Adipocyte (in vitro differentiated cells): ENCODE measurements at regions not wholly inside any gene's neighbourhood (a gene's known extent, or its start where the extent isn't known, plus 50 kb on each side); places are given as distances from the start of the nearest gene placed in this dataset.

Source experiments
- DNase-seq: peaks from one replicate; pipeline ENCODE4 v3.0.0-alpha.2; 2015; ENCODE audit warnings: low read depth
- H3K27me3 ChIP-seq: replicated peaks from 2 replicates; pipeline ENCODE4 v1.7.0; 2013; ENCODE audit warnings: mild to moderate bottlenecking, low read length, moderate library complexity; ENCODE audit not compliant: control insufficient read depth, insufficient read depth
- H3K36me3 ChIP-seq: 2 replicates; pipeline ENCODE4 v1.7.0; 2013; ENCODE audit warnings: low read length, mild to moderate bottlenecking, moderate library complexity; ENCODE audit not compliant: control insufficient read depth, insufficient read depth, severe bottlenecking
- H3K4me1 ChIP-seq: 2 replicates; pipeline ENCODE4 v1.7.0; 2013; ENCODE audit warnings: mild to moderate bottlenecking, low read length, moderate library complexity; ENCODE audit not compliant: control insufficient read depth, insufficient read depth
- H3K4me3 ChIP-seq: 2 replicates; pipeline ENCODE4 v1.7.0; 2013; ENCODE audit warnings: mild to moderate bottlenecking, low read length, moderate library complexity
- H3K9ac ChIP-seq: 2 replicates; pipeline ENCODE4 v1.7.0; 2013; ENCODE audit warnings: mild to moderate bottlenecking, low read length, moderate library complexity
- H3K9me3 ChIP-seq: 2 replicates; pipeline ENCODE4 v1.7.0; 2013; ENCODE audit warnings: mild to moderate bottlenecking, low read length, moderate library complexity; ENCODE audit not compliant: control insufficient read depth

DNA sequence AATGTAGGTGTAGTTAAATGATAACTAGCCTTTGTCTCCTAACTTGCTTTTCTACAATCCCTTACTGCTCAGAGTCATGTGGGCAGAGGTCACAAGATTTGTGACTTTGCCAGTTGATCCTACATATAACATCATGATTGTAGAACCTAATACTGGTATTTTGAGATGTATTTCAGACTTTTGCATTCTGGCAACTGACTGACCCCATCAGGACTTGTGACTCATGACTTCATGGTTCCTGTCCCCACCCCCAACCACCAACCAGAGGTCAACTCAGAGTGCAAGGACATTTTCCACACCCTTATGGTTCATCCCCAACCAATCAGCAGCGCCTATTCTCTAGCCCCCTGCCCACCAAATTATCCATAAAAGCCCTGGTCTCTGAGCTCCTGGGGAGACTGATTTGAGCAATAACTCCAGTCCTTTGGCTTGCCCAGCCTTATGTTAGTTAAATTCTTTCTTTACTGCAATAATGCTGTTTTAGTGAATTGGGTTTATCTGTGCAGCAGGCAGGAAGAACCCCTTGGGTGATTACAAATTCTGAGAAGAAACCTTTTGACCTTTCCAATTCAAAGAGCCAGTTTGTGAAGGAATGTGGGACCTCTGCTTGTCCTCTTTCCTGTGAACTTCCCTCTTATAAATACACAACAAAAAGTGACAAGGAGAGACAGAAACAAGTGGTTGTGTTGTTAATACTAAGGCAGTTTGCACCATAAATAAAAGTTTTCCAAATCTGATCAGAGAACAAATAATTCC lies 588.7 kb downstream of the UTRN start:
- H3K4me1 ChIP-seq = peaks cover 19% of the 10 kb centered on the region
- no peak overlapping the region for H3K4me3 ChIP-seq
- H3K9me3 ChIP-seq = no peaks in the 10 kb centered on the region
- H3K27me3 ChIP-seq = no peaks in the 10 kb centered on the region
- DNase-seq = no peak
- peak overlapping the region; percentile 6 for H3K9ac ChIP-seq
- H3K36me3 ChIP-seq = no peaks in the 10 kb centered on the region

DNA sequence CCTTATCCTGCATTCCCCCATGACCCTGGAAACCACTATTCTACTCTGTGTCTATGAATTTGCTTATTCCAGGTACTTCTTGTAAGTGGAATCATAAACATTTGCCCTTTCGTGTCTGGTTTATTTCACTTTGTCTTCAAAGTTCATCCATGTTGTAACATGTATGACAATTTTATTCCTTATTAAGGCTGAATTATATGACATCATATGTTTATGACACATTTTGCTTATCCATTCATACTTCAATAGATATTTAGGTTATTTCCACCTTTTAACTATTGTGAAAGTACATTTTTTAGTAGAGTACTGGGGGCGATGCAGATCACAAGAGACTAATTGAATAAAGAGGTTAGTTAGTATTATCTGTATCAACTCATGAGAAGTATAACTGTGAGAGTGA lies 591.6 kb downstream of the UTRN start:
- H3K9me3 ChIP-seq = no peaks in the 10 kb centered on the region
- peaks cover 18% of the 10 kb centered on the region for H3K4me1 ChIP-seq
- no peaks in the 10 kb centered on the region for H3K27me3 ChIP-seq
- DNase-seq = no peak
- no peaks in the 10 kb centered on the region for H3K36me3 ChIP-seq
- no peak overlapping the region for H3K9ac ChIP-seq
- H3K4me3 ChIP-seq = no peak overlapping the region

DNA sequence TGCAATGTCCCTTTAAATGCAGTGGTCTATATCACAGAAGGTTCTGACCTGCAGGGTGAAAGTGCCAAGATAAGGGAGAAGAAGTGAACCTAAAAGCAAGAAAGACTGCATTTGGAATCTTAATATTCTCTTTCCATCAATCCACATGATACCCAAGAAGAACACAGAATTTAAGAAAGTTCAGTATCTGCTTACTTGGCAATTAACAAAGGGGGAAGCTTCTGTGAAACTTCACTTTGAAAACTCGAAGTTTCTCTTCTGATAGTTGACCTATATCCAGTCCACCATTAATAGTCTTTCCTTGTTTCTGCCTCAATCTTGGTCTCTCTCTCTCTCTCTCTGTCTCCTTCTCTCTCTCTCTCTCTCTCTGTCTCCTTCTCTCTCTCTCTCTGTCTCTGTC lies 592.0 kb downstream of the UTRN start:
- Histone ChIP-seq H3K4me1 (peaks cover 14% of the 10 kb centered on the region), H3K4me3 (no peak overlapping the region), H3K9ac (no peak overlapping the region), H3K27me3 (no peaks in the 10 kb centered on the region), H3K36me3 (no peaks in the 10 kb centered on the region), H3K9me3 (no peaks in the 10 kb centered on the region)
- DNase-seq = no peak

DNA sequence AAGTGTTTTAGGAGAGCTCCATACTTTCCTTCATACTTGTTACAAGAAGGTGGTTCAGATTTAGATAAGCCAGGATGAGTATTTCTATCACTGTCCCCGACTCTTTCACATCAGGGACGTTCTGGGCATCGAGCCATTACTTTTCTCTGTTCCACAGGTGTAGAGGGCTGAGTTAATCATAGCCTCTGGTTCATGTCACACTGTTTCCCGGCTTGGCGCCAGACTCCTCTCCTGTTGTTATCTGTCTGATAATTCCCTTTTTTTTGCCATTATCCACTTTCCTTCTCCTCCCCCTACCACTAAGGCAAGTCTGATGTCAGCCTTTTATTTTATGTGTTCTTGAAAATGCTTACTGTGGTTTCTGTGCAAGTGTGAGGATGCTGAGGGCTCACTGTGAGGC lies 593.4 kb downstream of the UTRN start:
- peaks cover 10% of the 10 kb centered on the region for H3K4me1 ChIP-seq
- H3K36me3 ChIP-seq = no peaks in the 10 kb centered on the region
- no peaks in the 10 kb centered on the region for H3K27me3 ChIP-seq
- no peak overlapping the region for H3K9ac ChIP-seq
- no peaks in the 10 kb centered on the region for H3K9me3 ChIP-seq
- DNase-seq = no peak
- no peak overlapping the region for H3K4me3 ChIP-seq

DNA sequence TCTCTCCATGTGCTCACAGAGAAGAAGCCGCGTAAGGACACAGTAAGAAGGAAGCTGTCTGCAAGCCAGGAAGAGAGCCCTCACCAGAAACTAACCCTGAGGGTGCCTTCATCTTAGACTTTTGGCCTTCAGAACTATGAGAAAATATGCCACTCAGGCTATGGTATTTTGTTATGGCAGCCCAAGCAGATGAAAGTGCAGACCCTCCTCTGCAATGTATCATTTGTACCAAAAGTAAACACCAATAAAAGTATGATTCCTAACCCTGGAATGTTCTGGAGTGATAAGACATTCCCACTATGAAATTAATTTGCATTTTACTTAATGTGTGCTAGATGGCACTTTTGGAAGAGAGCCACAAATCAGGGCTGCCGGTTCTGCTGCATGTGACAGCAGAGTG lies 594.3 kb downstream of the UTRN start:
- no peaks in the 10 kb centered on the region for H3K36me3 ChIP-seq
- no peaks in the 10 kb centered on the region for H3K27me3 ChIP-seq
- H3K9me3 ChIP-seq = no peaks in the 10 kb centered on the region
- no peak for DNase-seq
- H3K9ac ChIP-seq = no peak overlapping the region
- H3K4me3 ChIP-seq = no peak overlapping the region
- peaks cover 10% of the 10 kb centered on the region for H3K4me1 ChIP-seq

DNA sequence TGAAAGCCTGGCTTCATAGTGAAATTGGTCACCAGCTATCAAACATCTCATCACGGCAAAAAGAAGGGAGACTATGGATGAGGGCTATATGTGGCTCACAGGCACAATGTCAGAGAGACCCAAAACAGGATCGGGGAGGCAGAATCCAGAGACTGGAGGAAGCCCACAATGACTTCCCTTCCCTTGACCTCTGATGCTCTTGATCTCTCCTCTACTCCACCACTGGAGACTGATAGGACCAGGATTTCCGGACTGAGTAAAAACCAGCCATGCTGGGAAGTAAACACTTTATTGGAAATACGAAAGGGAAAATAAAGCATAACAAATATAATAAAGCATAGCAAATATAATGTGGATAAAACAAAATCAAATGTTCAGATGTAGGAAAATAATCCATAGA lies 597.3 kb downstream of the UTRN start:
- Histone ChIP-seq H3K9ac (no peak overlapping the region), H3K4me3 (no peak overlapping the region)
- no peak for DNase-seq

DNA sequence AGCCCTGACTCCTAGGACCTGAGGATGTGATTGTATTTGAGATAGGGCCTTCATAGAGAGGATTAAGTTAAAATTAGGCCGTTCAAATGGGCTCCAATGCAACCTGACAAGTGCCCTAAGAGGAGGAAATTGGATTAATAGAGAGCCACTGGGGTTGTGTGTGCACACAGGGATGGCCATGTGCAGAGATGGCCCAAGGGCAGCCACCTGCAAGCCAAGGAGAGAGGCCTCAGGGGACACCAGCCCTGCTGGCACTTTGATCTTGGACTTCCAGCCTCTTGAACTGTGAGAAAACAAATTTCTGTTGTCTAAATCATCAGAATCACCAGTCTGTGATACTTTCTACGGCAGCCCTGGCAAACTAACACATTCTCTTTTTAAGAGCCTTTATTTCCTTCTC lies 598.8 kb downstream of the UTRN start:
- Histone ChIP-seq H3K27me3 (no peaks in the 10 kb centered on the region), H3K4me1 (peaks cover 10% of the 10 kb centered on the region), H3K4me3 (no peak overlapping the region), H3K36me3 (no peaks in the 10 kb centered on the region), H3K9ac (no peak overlapping the region), H3K9me3 (no peaks in the 10 kb centered on the region)
- no peak for DNase-seq

More for the DNA sequence above, 597.3 kb downstream of the UTRN start:
- Histone ChIP-seq H3K36me3 (no peaks in the 10 kb centered on the region), H3K4me1 (peaks cover 10% of the 10 kb centered on the region), H3K27me3 (no peaks in the 10 kb centered on the region), H3K9me3 (no peaks in the 10 kb centered on the region)

DNA sequence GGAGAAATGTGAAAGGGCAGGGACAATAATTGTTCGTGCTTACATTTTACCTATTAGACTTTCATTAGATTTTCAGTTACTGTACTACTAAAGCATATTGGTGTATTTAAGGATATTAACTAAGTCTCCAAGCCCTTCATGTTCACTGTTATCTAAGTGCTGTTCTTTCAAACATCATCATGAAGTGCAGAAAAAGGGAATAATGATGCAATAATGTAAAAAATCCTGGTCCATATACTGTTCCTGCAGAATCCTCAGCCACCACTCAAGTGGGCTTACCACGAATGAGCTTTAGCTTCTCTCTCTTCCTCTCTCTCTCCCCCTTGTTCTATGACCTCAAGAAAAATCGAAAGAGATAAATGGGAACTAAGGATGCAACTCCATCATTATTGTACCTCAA lies 600.7 kb downstream of the UTRN start:
- Histone ChIP-seq H3K27me3 (no peaks in the 10 kb centered on the region), H3K36me3 (no peaks in the 10 kb centered on the region), H3K4me3 (no peak overlapping the region), H3K4me1 (no peaks in the 10 kb centered on the region), H3K9me3 (no peaks in the 10 kb centered on the region), H3K9ac (no peak overlapping the region)
- no peak for DNase-seq

DNA sequence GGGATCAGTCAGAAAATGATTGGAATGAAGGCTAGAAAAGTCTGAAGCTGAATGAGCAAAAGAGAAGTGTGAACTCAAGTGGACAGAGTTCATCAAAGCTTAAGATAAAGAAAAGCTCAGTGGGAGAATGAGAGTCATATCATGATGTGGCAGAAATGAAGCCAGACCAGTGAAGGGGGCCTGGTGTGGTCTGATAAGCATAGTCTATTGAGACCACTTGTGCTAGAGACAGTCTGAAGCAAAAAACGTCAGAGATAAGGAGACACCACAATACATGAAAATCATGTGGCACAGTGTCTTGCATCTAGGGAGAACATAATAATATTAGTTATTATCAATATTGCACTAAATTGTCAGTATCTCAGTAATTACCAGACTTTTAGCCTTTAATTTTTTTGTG lies 601.5 kb downstream of the UTRN start:
- Histone ChIP-seq H3K36me3 (no peaks in the 10 kb centered on the region), H3K4me1 (no peaks in the 10 kb centered on the region), H3K27me3 (no peaks in the 10 kb centered on the region), H3K9me3 (no peaks in the 10 kb centered on the region), H3K4me3 (no peak overlapping the region), H3K9ac (no peak overlapping the region)
- DNase-seq = no peak

DNA sequence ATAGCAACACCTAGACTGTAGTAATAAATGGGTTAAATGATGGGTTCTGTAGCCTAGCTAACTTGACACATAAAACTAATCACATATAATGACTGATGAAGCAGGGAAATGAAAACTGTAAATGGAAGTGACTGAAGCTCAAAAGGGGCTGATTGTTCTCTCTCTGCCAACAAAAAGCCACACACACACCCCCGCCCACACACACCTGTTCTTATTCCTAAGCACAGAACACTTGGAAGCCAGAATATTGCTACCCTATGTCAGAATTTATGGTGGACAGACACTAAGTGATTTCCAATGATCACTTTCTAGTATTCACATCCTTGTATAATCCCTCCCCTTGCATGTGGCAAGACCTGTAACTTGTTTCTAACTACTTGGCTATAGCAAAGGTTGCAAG lies 603.5 kb downstream of the UTRN start:
- no peak overlapping the region for H3K4me3 ChIP-seq
- H3K9me3 ChIP-seq = no peaks in the 10 kb centered on the region
- H3K4me1 ChIP-seq = no peaks in the 10 kb centered on the region
- H3K27me3 ChIP-seq = no peaks in the 10 kb centered on the region
- DNase-seq = no peak
- no peak overlapping the region for H3K9ac ChIP-seq
- H3K36me3 ChIP-seq = no peaks in the 10 kb centered on the region

DNA sequence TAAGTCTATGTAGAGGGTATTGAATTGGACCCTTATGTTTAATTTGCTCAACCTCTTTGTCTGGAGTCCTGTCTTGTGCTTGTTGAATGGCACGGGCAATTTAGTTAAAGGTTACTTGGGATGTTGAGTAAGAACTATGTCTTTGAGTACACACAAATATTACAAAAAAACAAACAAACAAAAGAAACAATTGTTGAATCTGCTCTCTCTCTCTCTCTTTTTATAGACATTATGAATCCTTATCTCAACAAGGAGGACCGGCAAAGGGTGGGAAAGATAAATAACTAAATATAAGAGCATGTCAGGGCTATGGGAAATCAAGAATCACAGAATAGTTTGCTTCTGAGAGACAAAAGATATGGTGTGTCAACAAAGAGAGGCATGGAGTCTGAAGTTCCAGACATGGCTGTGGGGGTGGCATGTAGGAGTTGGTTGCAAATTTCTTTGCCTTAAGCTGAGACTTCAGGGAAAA lies 608.6 kb downstream of the UTRN start:
- Histone ChIP-seq H3K9me3 (no peaks in the 10 kb centered on the region), H3K9ac (no peak overlapping the region), H3K4me3 (no peak overlapping the region), H3K36me3 (no peaks in the 10 kb centered on the region), H3K27me3 (no peaks in the 10 kb centered on the region), H3K4me1 (peaks cover 43% of the 10 kb centered on the region)
- no peak for DNase-seq

DNA sequence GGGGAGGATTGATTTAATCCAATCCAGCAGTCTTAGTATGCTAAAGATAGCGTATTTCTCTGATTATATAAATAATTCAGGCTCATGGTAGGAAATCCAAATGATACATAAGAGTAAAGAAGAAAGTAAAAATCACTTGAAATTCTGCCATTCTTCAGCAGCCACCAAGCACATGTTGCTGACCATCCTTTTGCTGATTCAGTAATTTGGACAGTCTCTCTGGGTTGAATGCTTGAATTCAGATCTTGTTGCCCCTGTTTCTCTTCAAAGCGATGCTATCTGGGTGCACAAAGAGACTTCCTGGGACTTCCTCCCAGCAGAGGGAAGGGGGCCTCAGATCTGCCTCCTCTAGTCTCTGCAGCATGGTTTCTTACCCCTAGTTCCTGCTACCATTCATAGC lies 609.1 kb downstream of the UTRN start:
- Histone ChIP-seq H3K9ac (no peak overlapping the region), H3K4me1 (peaks cover 46% of the 10 kb centered on the region), H3K27me3 (no peaks in the 10 kb centered on the region), H3K4me3 (no peak overlapping the region), H3K9me3 (no peaks in the 10 kb centered on the region), H3K36me3 (no peaks in the 10 kb centered on the region)
- no peak for DNase-seq
